Tibial artery (tissue), 4 donors: ENCODE measurements at regions not wholly inside any gene's neighbourhood (a gene's known extent, or its start where the extent isn't known, plus 50 kb on each side); places are given as distances from the start of the nearest gene placed in this dataset.

Experiments
- DNase-seq, 2 donors: peaks; one replicate each; pipeline ENCODE4 v3.0.0-alpha.2; 2019
- H3K27ac ChIP-seq, 2 donors: fragments of 200-600 bp; sonication (generic) in 1 of 2; 1 replicate in 1 of 2; 2 replicates in 1 of 2; pipeline ENCODE4 v1.5.1; 2018 to 2019; ENCODE audit warnings: mild to moderate bottlenecking in 1 of 2
- H3K27me3 ChIP-seq, 2 donors: fragments of 200-600 bp; sonication (generic) in 1 of 2; one replicate each; pipeline versions ENCODE4 v1.5.1 to v1.6.0; 2016 to 2019
- H3K36me3 ChIP-seq, 3 donors: fragments of 200-600 bp; sonication (generic) in 2 of 3; one replicate each; pipeline ENCODE4 v1.5.1; 2016 to 2019; ENCODE audit warnings: mild to moderate bottlenecking in 2 of 3
- H3K4me1 ChIP-seq, 4 donors: fragments of 200-600 bp; sonication (generic) in 2 of 4; 1 replicate in 3 of 4; 2 replicates in 1 of 4; pipeline ENCODE4 v1.5.1; 2016 to 2019
- H3K4me3 ChIP-seq, 2 donors: fragments of 200-600 bp; sonication (generic) in 1 of 2; 1 replicate in 1 of 2; 2 replicates in 1 of 2; pipeline ENCODE4 v1.5.1; 2018 to 2019; ENCODE audit warnings: mild to moderate bottlenecking in 2 of 2
- H3K9me3 ChIP-seq, 3 donors: fragments of 200-600 bp; sonication (generic) in 1 of 3; one replicate each; pipeline ENCODE4 v1.5.1; 2016 to 2019
- intact Hi-C: fragments of 100-400 bp; cut with DNase I; formaldehyde crosslinking; loops from one replicate; pipeline ENCODE4 v1.15.0; 2023; ENCODE audit warnings: low total_unique reads
- TF ChIP-seq, protein P1 (sequence below), 2 experiments: fragments of 200-600 bp in 1 of 2; fragments of 450-650 bp in 1 of 2; IDR thresholded peaks; one replicate each; pipeline ENCODE4 v1.5.1; 2017 to 2019; ENCODE audit warnings: antibody characterized with exemption in 2 of 2, mild to moderate bottlenecking in 1 of 2, moderate library complexity in 1 of 2

DNA sequence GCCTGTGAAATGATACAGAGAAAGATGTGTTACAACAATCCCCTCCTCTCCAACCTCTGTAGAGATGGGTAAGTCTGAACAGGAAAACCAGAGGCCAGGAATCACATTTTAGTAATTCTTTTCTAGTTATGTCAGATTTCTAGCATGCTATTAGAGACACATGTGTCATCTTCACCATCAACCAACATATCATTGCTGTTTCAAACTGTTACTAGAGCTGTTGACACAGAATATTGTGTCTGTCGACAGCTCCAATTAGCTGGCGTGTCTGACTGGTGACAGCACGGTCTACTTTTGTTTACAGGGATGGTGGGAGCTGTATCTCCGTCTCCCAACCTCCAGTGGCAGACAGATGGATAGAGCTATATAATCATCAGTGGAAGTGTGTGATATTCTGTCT, 393.2 kb downstream of the SOX2 start:
- H3K27ac ChIP-seq: no peak overlapping the region
- DNase-seq: no peak
- H3K4me1 ChIP-seq: no peaks in the 10 kb centered on the region
- no peaks in the 10 kb centered on the region for H3K27me3 ChIP-seq
- intact Hi-C loops: no loop called here
- H3K4me3 ChIP-seq: no peak overlapping the region
- TF ChIP-seq, protein P1, sequence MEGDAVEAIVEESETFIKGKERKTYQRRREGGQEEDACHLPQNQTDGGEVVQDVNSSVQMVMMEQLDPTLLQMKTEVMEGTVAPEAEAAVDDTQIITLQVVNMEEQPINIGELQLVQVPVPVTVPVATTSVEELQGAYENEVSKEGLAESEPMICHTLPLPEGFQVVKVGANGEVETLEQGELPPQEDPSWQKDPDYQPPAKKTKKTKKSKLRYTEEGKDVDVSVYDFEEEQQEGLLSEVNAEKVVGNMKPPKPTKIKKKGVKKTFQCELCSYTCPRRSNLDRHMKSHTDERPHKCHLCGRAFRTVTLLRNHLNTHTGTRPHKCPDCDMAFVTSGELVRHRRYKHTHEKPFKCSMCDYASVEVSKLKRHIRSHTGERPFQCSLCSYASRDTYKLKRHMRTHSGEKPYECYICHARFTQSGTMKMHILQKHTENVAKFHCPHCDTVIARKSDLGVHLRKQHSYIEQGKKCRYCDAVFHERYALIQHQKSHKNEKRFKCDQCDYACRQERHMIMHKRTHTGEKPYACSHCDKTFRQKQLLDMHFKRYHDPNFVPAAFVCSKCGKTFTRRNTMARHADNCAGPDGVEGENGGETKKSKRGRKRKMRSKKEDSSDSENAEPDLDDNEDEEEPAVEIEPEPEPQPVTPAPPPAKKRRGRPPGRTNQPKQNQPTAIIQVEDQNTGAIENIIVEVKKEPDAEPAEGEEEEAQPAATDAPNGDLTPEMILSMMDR (IDR thresholded peaks at IDR 0.05): no peak
- peaks cover 0 to 3% (median 0%) of the 10 kb centered on the region in 3 donors for H3K9me3 ChIP-seq
- no peaks in the 10 kb centered on the region for H3K36me3 ChIP-seq

DNA sequence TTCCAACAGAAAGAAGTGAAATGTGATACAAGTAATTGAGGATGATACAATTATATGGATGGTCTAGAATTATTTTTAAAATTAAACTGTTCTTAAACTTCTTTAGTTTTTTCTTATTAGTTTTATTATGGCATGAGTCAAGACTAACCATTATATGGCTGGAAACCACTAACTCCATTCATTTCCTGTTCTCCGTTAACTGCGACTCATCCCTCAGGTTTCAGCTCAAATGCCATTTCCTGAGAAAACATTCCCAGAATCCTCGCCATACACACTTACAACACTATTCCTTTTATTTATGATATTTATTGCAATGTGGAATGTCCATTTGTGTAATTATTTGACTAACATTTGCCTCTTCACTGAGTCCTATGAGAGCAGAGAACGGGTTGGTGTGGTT, 394.1 kb downstream of the SOX2 start:
- Histone ChIP-seq H3K27me3 (no peaks in the 10 kb centered on the region), H3K36me3 (no peaks in the 10 kb centered on the region), H3K4me1 (no peaks in the 10 kb centered on the region), H3K9me3 (peaks cover 0 to 3% (median 0%) of the 10 kb centered on the region in 3 donors), H3K4me3 (no peak overlapping the region), H3K27ac (no peak overlapping the region)
- DNase-seq: no peak
- intact Hi-C loops: no loop called here
- TF ChIP-seq, protein P1 (IDR thresholded peaks at IDR 0.05): no peak

DNA sequence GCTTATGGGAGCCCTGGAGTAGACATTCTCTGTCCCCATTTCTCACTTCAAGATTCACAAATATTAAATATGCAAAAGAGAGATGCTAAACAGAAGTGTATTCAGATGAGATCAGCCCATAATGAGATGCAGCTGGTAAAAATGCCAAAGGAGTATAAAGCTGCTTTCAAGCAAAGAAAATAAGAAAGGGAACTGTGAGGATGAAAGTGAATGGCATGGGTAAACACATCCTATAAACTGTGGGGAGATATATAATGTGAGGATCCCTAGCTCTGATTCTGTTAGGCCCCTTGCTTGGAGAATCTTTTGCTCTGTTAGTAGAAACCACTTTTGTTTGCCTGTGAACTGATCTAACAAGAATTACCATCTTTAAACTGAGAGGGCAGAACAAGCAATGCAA, 396.6 kb downstream of the SOX2 start:
- no peaks in the 10 kb centered on the region for H3K27me3 ChIP-seq
- H3K36me3 ChIP-seq: no peaks in the 10 kb centered on the region
- intact Hi-C loops: no loop called here
- no peaks in the 10 kb centered on the region for H3K4me1 ChIP-seq
- DNase-seq: no peak
- no peak overlapping the region for H3K27ac ChIP-seq
- TF ChIP-seq, protein P1 (IDR thresholded peaks at IDR 0.05): no peak
- no peak overlapping the region for H3K4me3 ChIP-seq
- no peaks in the 10 kb centered on the region for H3K9me3 ChIP-seq

DNA sequence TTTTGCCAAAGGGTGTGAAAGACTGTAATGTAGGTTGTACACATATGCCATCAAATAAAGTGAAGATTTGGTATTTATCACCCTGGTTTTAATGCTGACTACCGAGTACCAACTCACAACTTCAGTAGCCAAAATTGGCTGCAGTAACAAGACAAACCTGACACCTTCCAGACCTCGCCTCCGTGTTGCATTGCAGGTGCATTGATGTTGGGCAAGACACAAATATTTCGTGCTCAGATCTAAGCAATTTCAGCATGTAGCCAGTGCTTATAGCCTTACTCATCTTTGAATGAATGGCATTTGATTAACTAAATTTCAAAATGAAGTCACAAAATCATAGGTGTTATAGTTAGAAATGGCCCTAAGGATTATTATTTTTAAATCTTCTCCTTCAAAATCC, 400.2 kb downstream of the SOX2 start:
- H3K27me3 ChIP-seq: no peaks in the 10 kb centered on the region
- intact Hi-C loops: no loop called here
- H3K27ac ChIP-seq: no peak overlapping the region
- no peaks in the 10 kb centered on the region for H3K4me1 ChIP-seq
- DNase-seq: no peak
- H3K36me3 ChIP-seq: no peaks in the 10 kb centered on the region
- no peak overlapping the region for H3K4me3 ChIP-seq
- H3K9me3 ChIP-seq: no peaks in the 10 kb centered on the region
- TF ChIP-seq, protein P1 (IDR thresholded peaks at IDR 0.05): no peak

DNA sequence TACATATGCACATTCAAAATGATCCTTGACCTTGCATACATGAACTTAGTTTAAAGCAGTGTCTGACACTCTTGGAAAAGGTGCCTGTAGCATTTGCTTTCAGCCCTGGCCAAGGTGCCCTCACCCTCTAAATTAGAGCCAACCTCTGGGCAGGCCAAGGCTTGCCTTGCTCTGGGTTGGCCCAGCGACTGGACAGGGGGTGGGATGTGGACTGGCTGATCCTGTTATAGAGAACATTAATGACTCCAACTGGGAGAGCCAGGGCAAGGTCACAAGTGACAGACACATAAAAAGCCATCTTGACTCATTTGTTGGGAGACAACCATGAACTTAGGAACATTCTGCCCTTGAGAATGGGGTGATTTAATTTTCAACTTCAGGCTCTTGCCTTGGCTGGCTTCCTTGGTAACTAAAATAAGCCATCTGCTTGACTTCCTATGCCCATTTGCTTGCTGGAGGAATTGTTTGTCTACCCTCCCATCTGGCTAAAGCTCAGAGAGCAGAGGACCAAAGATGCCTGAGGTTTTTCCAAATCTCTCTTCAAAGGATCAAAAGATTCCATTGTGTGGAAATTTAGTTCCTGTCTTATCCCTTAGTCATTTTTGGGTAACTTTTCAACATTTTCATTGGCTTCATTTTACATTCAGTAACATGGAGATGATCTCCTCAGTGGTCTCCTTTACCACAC, 403.7 kb downstream of the SOX2 start:
- DNase-seq: no peak
- Histone ChIP-seq H3K4me1 (no peaks in the 10 kb centered on the region), H3K27me3 (no peaks in the 10 kb centered on the region), H3K36me3 (no peaks in the 10 kb centered on the region), H3K4me3 (no peak overlapping the region), H3K27ac (no peak overlapping the region), H3K9me3 (no peaks in the 10 kb centered on the region)
- intact Hi-C loops: no loop called here
- TF ChIP-seq, protein P1 (IDR thresholded peaks at IDR 0.05): no peak

DNA sequence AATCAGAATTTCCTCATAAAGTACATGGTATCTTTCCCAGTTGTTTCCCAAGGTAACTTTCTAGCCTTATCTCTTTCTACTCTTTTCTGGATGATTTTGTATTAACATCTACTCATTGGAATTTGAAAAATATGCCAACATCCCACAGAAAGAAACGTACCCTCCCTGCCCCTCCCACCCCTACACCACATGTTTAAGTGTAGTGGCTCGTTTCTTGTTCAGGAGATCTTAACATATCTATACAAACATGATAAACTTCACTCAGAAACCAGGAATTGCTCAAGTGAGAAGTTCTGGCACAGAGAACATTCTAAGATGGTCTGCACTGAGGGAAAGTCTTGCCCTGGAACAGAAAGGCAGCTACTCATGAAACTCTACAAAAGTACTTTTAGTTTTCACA, 404.7 kb downstream of the SOX2 start:
- no peaks in the 10 kb centered on the region for H3K36me3 ChIP-seq
- no peaks in the 10 kb centered on the region for H3K27me3 ChIP-seq
- no peaks in the 10 kb centered on the region for H3K9me3 ChIP-seq
- H3K27ac ChIP-seq: no peak overlapping the region
- no peak overlapping the region for H3K4me3 ChIP-seq
- TF ChIP-seq, protein P1 (IDR thresholded peaks at IDR 0.05): no peak
- intact Hi-C loops: no loop called here
- no peak for DNase-seq
- no peaks in the 10 kb centered on the region for H3K4me1 ChIP-seq
